ENCODE measurements at regions not wholly inside any gene's neighbourhood (a gene's known extent, or its start where the extent isn't known, plus 50 kb on each side); places are given as distances from the start of the nearest gene placed in this dataset.

GRCh38 chr4:18930487-18930886, 908.9 kb upstream of the LCORL start:
- no peak for DNase-seq

- no peak for DNase-seq
Observed at GRCh38 chr4:18923496-18924161, 902.1 kb upstream of the LCORL start.

GRCh38 chr4:18917689-18918088, 896.1 kb upstream of the LCORL start:
- DNase-seq, result no peak

GRCh38 chr4:18914182-18914581, 892.6 kb upstream of the LCORL start:
- no peak for DNase-seq

DNA sequence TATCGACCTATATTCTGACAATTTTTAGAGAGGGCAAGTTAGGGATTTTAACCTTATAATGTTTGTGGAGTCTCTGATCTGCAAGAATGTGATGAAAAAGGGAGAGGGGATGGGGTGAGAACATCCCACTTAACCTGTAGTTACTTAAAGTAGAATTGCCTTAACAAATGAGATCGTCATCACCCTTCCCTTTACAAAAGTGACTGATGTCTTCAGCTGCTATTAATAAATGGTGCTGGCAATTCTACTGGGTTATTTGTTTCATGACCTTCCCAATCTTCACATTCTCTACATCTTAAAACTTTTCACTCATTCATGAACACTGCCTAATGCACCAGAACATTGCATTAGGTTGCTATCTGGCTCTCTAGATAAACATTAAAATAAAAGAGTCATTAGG, 873.4 kb upstream of the LCORL start:
- DNase-seq, result no peak

GRCh38 chr4:18882468-18882867, 860.9 kb upstream of the LCORL start:
- no peak for DNase-seq

- no peak for DNase-seq
Observed at GRCh38 chr4:18881556-18881955, 860.0 kb upstream of the LCORL start.

DNA sequence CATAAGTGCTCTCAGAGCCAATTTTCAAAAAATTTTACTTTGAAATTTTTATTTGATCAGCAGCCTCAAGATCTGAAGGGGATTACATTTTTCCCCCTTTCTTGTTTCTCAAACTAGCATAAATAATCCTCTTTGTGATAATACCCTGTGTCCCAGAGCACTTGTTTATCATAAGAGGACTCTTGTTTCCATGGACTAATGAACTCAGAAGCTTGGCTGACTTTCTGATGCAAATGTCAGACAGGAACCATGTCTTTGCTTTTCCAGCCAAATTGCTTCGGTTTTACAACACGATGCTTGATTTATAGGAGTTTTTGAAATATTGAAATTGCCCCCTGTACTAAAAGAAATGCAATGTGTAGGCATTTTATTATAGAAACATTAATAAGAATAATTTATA, 859.3 kb upstream of the LCORL start:
- no peak for DNase-seq

GRCh38 chr4:18878561-18878960, 857.0 kb upstream of the LCORL start:
- no peak for DNase-seq

- no peak for DNase-seq
Observed at GRCh38 chr4:18869166-18869565, 847.6 kb upstream of the LCORL start.

DNA sequence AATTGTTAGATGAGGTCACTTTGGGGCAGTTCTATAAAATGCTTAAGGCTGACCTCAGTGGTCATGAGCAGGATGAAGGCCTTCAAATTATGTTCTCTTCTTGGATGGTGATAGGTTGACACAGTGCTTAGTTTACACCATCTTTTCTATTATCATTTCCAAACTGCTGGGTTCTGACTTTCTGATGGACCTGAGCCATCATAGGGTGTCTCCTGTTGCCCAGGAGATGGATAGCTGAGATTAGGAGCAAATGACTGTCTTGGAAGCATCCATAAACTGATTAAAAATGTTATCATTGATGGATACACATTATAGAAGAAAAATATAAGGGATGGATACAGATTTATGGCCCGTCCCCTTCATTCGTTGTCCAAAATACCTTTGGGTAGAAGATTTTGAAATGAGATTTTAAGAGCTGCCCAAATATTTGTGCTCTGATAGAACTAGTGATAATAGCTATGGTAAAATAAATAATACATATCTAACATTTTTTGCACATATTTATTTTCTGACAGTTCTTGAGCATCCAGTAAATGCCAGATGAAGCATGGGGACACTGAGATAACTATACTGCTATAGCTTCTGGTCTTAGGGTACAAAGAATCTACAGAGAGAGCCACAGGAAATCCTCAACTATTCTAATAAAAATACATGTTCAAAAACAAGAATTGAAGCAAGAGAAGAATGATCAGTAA, 839.4 kb upstream of the LCORL start:
- no peak for DNase-seq

- DNase-seq, result no peak
Observed at GRCh38 chr4:18859468-18859867, 837.9 kb upstream of the LCORL start.

- DNase-seq, result no peak
Observed at GRCh38 chr4:18858229-18858922, 836.8 kb upstream of the LCORL start.

- DNase-seq, result peak; percentile 1
Observed at GRCh38 chr4:18850867-18851266, 829.3 kb upstream of the LCORL start.

DNA sequence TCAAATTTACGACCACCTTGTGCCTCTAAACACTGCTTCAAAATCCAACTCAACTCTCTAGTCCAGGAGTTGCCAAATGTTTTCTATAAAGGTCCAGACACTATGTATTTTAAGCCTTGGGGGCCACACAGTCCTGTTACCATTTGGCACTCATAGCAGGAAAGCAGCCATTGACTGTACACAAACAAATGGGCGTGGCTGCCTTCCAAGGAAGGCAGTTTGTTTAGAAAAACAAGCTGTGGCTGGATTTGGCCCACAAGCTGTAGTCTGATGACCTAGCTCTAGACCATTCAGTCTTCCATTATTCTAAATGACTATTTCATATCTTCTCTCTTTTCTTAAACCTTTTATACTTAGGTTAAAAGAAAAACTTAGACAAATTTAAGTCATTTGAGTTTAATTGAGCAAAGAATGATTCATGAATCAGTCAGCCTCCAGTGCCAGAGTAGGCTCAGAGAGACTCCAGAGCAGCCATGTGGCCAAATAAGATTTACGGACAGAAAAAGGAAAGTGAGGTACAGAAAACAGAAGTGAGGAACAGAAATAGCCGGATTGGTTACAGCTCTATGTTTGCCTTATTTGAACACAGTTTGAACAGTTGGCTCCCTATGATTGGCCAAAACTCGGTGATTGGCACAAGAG, 825.8 kb upstream of the LCORL start:
- DNase-seq, result no peak

- no peak for DNase-seq
Observed at GRCh38 chr4:18846313-18846712, 824.8 kb upstream of the LCORL start.

- DNase-seq, result no peak
Observed at GRCh38 chr4:18844726-18845125, 823.2 kb upstream of the LCORL start.

- DNase-seq, result no peak
Observed at GRCh38 chr4:18842431-18842830, 820.9 kb upstream of the LCORL start.

DNA sequence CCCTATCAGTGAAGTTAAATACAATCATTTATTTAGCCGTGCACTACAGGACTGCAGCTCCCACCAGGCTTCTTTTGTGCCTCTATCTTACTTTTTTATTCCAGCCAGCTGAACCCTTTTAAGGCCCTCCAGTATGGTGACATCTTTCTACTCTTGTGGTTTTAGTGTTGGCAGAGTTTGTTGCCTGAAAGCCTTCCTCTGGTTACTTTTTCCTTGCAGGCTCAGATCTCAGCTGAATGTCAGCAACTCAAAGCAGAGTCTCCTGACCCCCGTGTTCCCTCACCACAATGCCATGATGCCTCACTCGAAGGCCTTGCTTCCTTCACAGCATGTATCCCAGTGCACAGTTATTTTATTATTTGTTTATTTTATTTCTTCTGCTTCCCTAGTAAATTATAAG, 818.9 kb upstream of the LCORL start:
- DNase-seq, result no peak

DNA sequence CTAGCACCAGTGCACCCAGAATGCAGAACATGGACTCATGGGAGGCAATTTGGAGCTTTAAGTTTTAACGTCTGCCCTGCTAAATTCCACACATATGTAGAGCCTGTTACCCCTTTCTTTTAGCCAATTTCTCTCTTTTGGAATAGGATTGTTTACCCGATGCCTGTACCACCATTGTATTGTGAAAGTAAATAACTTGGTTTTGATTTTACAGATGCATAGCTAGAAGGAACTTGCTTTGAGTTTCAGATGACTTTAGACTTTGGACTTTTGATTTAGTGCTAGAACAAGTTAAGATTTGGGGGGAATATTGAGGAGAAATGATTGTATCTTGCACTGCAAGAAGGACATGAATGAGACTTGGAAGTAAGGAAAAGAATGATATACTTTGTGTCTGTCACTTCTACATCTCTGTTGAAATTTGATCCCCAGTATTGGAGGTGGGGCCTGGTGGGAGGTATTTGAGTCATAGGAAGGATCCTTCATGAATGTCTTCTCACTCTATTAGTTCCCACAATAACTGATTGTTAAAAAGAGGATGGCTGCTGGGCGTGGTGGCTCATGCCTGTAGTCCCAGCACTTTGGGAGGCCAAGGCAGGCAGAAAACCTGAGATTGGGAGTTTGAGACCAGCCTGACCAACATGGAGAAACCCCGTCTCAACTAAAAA, 794.8 kb upstream of the LCORL start:
- DNase-seq, result no peak

- no peak for DNase-seq
Observed at GRCh38 chr4:18815779-18816173, 794.2 kb upstream of the LCORL start.

DNA sequence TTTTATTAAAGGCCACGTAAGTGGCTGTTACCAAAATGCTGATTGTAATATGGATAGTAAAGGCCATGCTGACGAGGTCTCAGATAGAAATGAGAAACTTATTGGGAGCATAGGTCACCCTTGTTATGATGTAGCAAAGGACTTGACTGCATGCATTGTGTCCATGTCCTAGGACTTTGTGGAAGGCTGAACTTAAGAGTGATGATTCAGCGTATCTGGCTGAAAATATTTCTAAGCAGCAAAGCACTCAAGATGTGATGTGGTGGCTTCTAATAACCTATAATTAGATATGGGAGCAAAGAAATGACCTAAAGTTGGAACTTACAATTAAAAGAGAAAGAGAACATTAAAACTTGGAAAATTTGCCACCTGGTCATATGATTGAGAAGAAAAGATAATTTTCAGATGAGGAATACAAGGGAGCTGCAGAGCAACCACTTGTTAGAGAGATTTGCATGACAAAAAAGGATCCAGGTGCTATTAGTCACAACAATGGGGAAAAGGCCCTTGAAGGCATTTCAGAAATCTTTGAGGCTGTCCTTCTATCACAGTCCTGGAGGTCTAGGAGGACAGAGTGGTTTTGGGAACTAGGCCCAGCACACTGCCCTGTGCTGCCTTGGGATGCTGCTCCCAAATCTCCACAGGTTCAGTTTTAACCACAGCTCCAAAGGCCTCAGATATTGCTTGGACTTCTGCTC, 793.7 kb upstream of the LCORL start:
- DNase-seq, result no peak

DNA sequence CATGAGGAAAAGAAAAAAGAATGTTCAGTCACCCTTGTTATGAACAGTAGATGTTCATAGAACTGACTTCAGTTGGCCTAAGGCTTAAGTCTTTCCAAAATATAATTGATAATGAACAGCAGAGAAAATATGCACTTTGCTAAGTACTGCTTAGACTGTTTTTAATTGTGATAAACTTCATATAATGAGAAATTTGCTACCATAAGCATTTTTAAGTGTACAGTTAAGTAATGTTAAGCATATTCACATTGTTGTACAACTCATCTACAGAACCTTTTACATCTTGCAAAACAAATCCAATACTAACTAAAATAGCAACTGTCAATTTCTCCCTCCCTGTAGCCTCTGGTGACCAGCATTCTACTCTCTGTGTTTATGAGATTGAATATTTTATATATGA, 792.2 kb upstream of the LCORL start:
- DNase-seq, result no peak

All from OCI-M1 (cell line).